VCaP (cell line): ENCODE measurements at regions not wholly inside any gene's neighbourhood (a gene's known extent, or its start where the extent isn't known, plus 50 kb on each side); places are given as distances from the start of the nearest gene placed in this dataset.

Source experiments
- H3K27ac ChIP-seq: fragments of 450-650 bp; 2 replicates; pipeline ENCODE4 v1.5.1; 2017
- TF ChIP-seq, protein P1 (sequence below): fragments of 450-650 bp; conservative IDR thresholded peaks from 2 replicates; pipeline ENCODE4 v1.5.1; 2017; ENCODE audit warnings: mild to moderate bottlenecking, moderate library complexity

DNA sequence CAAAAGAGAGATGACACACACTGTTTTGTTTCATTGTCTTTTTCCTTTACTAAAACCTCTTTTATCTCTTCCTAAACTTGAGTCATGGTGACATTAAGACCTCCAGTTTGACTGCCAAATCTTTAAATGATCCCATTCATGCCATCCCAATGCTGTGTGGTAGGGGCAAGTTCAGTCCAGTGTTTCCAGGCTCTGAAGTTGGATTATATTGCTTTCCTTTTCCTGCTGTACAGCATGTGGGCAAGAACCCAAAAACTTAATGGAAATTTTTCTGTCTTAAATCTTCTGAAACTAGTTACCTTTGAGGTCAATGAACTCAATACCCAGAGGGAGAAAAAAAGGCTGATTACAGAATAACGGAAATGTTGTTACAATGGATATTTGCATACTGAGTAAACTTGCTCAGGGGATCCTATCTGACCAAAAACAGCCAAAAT is 187.1 kb upstream of the FAR2 start:
- TF ChIP-seq, protein P1, sequence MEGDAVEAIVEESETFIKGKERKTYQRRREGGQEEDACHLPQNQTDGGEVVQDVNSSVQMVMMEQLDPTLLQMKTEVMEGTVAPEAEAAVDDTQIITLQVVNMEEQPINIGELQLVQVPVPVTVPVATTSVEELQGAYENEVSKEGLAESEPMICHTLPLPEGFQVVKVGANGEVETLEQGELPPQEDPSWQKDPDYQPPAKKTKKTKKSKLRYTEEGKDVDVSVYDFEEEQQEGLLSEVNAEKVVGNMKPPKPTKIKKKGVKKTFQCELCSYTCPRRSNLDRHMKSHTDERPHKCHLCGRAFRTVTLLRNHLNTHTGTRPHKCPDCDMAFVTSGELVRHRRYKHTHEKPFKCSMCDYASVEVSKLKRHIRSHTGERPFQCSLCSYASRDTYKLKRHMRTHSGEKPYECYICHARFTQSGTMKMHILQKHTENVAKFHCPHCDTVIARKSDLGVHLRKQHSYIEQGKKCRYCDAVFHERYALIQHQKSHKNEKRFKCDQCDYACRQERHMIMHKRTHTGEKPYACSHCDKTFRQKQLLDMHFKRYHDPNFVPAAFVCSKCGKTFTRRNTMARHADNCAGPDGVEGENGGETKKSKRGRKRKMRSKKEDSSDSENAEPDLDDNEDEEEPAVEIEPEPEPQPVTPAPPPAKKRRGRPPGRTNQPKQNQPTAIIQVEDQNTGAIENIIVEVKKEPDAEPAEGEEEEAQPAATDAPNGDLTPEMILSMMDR, result no peak
- no peak overlapping the region for H3K27ac ChIP-seq

DNA sequence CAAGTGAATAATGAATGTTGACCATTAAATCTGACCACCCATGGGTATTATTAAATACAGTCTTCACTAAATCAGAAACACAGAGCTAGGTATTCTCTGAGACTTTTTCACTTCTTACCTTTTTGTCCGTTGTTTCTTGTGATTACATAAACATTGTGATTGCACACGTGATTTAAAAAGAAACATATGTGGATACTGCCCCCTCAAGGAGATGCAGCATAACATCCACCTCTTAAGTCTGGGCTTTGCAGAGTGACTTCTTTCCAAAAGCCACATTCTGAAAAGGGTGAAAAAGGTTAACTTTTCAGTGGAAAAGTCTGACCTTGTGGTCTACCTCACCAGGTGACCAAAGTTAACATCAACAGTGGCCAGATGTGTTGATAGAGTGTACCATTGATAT is 185.5 kb upstream of the FAR2 start:
- TF ChIP-seq, protein P1, result 0 out of 2 replicates have a peak, but pooled peaks have one; percentile 33
- H3K27ac ChIP-seq, result no peak overlapping the region

- TF ChIP-seq, protein P1, result no peak
- no peak overlapping the region for H3K27ac ChIP-seq
These were observed 182.9 kb upstream of the FAR2 start for GRCh38 chr12:28966046-28966780.

- TF ChIP-seq, protein P1, result no peak
- no peak overlapping the region for H3K27ac ChIP-seq
These were observed 181.7 kb upstream of the FAR2 start for GRCh38 chr12:28967426-28967825.

GRCh38 chr12:28973491-28973890 is 175.6 kb upstream of the FAR2 start:
- TF ChIP-seq, protein P1, result no peak

GRCh38 chr12:28974166-28974565 is 174.9 kb upstream of the FAR2 start:
- TF ChIP-seq, protein P1, result no peak
- H3K27ac ChIP-seq, result no peak overlapping the region

More at GRCh38 chr12:28973491-28973890, 175.6 kb upstream of the FAR2 start:
- no peak overlapping the region for H3K27ac ChIP-seq

DNA sequence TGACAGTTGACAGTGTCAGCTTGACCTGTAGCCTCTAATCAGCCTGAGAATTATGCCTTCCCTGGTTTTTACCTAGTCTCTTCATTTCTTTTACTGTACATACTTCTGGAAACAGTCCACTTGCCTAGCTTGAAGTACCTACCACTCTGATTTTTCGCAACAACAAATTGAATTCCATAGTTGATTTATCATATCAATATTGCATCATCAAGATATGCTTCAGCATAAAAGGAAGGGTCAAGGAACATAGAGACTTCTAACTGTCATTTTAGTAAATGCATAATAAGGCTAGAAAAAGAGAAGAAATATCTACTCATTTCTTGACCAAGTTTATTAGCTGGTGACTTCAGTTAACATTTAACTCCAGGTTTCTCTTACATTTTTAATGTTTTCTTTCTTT is 174.2 kb upstream of the FAR2 start:
- no peak overlapping the region for H3K27ac ChIP-seq
- TF ChIP-seq, protein P1, result no peak
